ENCODE measurements at regions not wholly inside any gene's neighbourhood (a gene's known extent, or its start where the extent isn't known, plus 50 kb on each side); places are given as distances from the start of the nearest gene placed in this dataset.

DNA sequence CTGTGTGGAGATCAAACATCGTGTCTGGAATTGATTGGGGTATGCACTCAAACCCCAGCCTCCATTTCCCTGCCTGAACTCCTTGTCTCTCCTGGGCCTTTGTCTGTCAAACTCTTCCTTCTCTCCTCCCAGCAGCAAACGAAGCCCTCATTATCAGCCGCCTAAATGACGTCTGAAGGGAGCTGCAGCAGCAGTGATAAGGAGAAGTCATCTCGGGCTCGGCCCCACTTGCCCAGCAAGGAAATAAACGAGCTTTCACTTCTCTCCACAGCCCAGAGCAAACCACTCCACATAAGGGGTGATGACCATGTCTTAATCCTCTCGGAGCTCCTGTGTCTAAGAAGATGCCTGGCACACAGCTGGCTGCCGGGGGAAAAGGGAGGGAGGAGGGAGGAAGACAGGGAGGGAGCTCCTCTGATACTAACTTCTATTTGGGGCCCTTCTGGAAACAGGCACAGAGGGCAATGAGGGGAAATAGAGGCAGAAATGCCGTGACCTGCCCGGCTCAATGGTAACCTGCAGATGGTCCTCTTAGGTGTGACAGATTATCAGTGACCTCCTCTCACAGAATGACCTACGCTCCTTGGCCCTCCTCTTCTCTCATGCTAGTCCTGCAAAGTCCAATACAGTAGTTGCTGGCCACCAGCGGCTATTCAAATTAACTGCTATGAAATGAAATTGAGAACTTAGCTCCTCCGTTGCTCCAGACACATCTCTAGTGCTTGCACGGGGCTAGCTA is 100.4 kb downstream of the PXDC1 start:
- no peaks in the 10 kb centered on the region for H3K27me3 ChIP-seq (ENCODE audit: control insufficient read depth, insufficient read depth, low read length)
- H3K4me3 ChIP-seq (ENCODE audit: insufficient read depth, low read depth, low read length) = no peak overlapping the region
- no peaks in the 10 kb centered on the region for H3K36me3 ChIP-seq (replicated peaks; ENCODE audit: control insufficient read depth, insufficient read depth, low read length)
- DNase-seq = no peak

GRCh38 chr6:3650076-3650958 is 101.2 kb downstream of the PXDC1 start:
- DNase-seq = no peak

DNA sequence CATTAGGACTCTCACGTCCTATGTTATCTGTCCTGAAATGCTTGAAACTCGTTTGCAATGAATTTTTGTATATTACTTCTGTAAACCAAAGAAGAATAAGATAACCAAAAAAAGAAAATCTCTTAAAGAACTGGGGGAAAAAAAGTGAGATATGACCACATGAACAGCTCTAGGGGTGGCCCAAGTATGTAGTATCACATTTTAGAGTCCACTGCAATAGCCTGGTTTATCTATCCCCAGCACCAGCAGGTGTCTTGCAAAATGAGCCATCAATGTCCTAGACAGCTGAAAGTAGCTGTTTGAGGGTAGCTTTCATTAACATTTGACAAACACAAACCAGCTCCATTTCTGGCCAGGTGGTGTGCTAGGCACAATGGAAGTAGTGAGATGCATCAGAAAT is 102.8 kb downstream of the PXDC1 start:
- H3K27me3 ChIP-seq (ENCODE audit: control insufficient read depth, insufficient read depth, low read length) = no peaks in the 10 kb centered on the region
- no peaks in the 10 kb centered on the region for H3K36me3 ChIP-seq (replicated peaks; ENCODE audit: control insufficient read depth, insufficient read depth, low read length)
- no peak overlapping the region for H3K4me3 ChIP-seq (ENCODE audit: insufficient read depth, low read depth, low read length)
- no peak for DNase-seq

More at GRCh38 chr6:3650076-3650958, 101.2 kb downstream of the PXDC1 start:
- no peaks in the 10 kb centered on the region for H3K36me3 ChIP-seq (replicated peaks; ENCODE audit: control insufficient read depth, insufficient read depth, low read length)
- H3K4me3 ChIP-seq (ENCODE audit: insufficient read depth, low read depth, low read length) = no peak overlapping the region
- H3K27me3 ChIP-seq (ENCODE audit: control insufficient read depth, insufficient read depth, low read length) = no peaks in the 10 kb centered on the region

DNA sequence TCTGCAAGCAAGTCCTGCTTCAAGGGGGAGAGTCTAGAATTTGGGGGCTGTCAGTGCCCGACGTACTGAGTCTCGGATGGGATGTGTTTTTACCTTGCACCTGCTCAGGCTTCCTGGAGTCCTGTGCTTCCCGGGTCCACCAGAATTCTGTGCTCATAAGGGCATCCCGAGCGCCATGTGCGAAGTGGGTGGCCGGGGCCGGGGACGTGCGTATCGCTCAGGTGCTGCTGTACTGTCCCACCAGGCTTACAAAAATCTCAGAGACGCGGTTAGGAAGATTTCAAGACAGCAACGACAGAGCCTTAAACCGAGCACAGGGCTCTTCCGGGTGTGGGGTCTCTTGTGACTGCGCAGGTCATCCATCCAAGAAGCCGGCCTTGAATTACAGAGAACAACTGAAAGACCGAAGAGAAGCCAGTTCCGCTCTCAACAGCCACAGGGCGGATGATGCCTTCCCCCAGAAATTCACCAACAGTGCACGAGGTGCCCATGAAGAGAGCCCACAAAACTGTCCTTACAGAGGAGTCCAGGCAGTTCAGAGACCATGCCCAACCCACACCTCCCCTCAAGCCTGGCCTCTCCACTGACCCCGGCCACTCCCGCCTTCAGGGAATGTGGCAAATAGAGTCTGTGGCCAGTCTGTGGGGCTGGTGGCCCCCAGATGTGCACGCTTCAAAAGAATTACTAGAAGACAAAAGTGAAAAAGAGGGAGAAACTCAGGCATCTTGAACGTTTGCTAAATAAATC is 104.7 kb downstream of the PXDC1 start:
- DNase-seq = no peak
- H3K4me3 ChIP-seq (ENCODE audit: insufficient read depth, low read depth, low read length) = no peak overlapping the region
- no peaks in the 10 kb centered on the region for H3K27me3 ChIP-seq (ENCODE audit: control insufficient read depth, insufficient read depth, low read length)
- H3K36me3 ChIP-seq (replicated peaks; ENCODE audit: control insufficient read depth, insufficient read depth, low read length) = no peaks in the 10 kb centered on the region

GRCh38 chr6:3644739-3645012 is 106.8 kb downstream of the PXDC1 start:
- no peak for DNase-seq
- Histone ChIP-seq H3K4me3 (ENCODE audit: insufficient read depth, low read depth, low read length) (no peak overlapping the region), H3K27me3 (ENCODE audit: control insufficient read depth, insufficient read depth, low read length) (no peaks in the 10 kb centered on the region), H3K36me3 (replicated peaks; ENCODE audit: control insufficient read depth, insufficient read depth, low read length) (no peaks in the 10 kb centered on the region)

DNA sequence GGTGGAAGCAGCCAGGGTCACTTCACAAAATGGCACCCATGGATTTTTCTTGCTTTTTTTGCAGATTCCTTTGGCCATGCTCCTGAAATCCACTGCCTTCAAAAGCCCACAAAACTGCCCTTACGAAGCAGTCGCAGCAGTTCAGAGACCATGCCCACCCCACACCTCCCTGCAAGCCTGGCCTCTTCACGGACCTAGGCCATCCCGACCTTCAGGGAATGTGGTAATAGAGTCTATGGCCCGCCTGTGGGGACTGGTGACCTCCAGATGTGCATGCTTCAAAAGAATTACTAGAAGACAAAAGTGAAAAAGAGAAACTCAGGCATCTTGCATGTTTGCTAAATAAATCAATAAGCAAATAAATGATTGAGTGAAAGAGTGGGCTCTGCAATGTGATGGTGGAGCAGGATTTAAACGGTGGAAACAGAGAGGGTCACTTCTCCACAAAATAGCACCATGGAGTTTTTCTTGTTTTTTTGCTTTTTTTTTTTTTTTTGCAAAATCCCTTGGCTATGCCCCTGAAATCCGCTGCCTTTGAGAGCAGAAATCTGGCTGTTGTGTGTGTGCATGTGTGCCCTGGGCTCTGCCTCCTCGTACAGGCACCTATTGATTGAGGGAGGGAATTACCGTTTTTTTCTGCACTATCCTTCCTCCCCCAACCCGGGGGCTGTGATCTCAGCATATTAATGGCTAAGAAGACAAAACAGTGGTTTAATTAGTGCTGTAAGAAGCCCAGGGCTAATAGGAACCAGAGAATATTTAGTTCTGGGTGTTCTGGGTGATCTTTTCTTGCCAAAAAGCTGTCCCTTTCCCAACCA is 107.4 kb downstream of the PXDC1 start:
- no peaks in the 10 kb centered on the region for H3K27me3 ChIP-seq (ENCODE audit: control insufficient read depth, insufficient read depth, low read length)
- no peaks in the 10 kb centered on the region for H3K36me3 ChIP-seq (replicated peaks; ENCODE audit: control insufficient read depth, insufficient read depth, low read length)
- no peak for DNase-seq
- H3K4me3 ChIP-seq (ENCODE audit: insufficient read depth, low read depth, low read length) = no peak overlapping the region

GRCh38 chr6:3640868-3641267 is 110.6 kb downstream of the PXDC1 start:
- no peak for DNase-seq
- Histone ChIP-seq H3K4me3 (ENCODE audit: insufficient read depth, low read depth, low read length) (no peak overlapping the region), H3K27me3 (ENCODE audit: control insufficient read depth, insufficient read depth, low read length) (no peaks in the 10 kb centered on the region), H3K36me3 (replicated peaks; ENCODE audit: control insufficient read depth, insufficient read depth, low read length) (no peaks in the 10 kb centered on the region)

GRCh38 chr6:3638662-3639061 is 112.9 kb downstream of the PXDC1 start:
- DNase-seq = no peak
- H3K27me3 ChIP-seq (ENCODE audit: control insufficient read depth, insufficient read depth, low read length) = no peaks in the 10 kb centered on the region
- H3K4me3 ChIP-seq (ENCODE audit: insufficient read depth, low read depth, low read length) = no peak overlapping the region
- no peaks in the 10 kb centered on the region for H3K36me3 ChIP-seq (replicated peaks; ENCODE audit: control insufficient read depth, insufficient read depth, low read length)

DNA sequence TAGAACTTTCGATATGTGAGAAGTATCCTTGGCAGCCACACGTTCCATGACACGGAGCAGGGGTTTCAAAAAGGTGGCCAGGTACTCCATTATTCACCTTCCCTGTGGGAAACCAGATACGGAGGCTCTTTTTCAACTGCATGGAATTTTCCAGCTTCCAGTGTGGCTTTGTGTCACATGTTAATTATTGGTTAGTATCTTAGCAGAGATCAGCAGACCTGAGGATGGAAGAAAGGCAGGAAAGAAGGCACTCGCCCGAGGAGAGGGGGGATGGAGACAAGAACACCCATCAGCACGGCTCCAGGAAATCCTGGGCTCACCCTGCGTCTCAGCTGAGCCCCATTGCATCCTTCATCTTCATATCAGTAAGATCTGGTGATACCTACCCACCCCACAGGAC is 115.5 kb downstream of the PXDC1 start:
- Histone ChIP-seq H3K4me3 (ENCODE audit: insufficient read depth, low read depth, low read length) (no peak overlapping the region), H3K36me3 (replicated peaks; ENCODE audit: control insufficient read depth, insufficient read depth, low read length) (no peaks in the 10 kb centered on the region), H3K27me3 (ENCODE audit: control insufficient read depth, insufficient read depth, low read length) (no peaks in the 10 kb centered on the region)
- DNase-seq = no peak

- no peaks in the 10 kb centered on the region for H3K36me3 ChIP-seq (replicated peaks; ENCODE audit: control insufficient read depth, insufficient read depth, low read length)
- no peaks in the 10 kb centered on the region for H3K27me3 ChIP-seq (ENCODE audit: control insufficient read depth, insufficient read depth, low read length)
- DNase-seq = no peak
Measured at GRCh38 chr6:3635482-3635881, 116.0 kb downstream of the PXDC1 start.

GRCh38 chr6:3634280-3634816 is 117.2 kb downstream of the PXDC1 start:
- H3K36me3 ChIP-seq (replicated peaks; ENCODE audit: control insufficient read depth, insufficient read depth, low read length) = no peaks in the 10 kb centered on the region
- no peak overlapping the region for H3K4me3 ChIP-seq (ENCODE audit: insufficient read depth, low read depth, low read length)
- DNase-seq = no peak
- no peaks in the 10 kb centered on the region for H3K27me3 ChIP-seq (ENCODE audit: control insufficient read depth, insufficient read depth, low read length)

More at GRCh38 chr6:3635482-3635881, 116.0 kb downstream of the PXDC1 start:
- no peak overlapping the region for H3K4me3 ChIP-seq (ENCODE audit: insufficient read depth, low read depth, low read length)

DNA sequence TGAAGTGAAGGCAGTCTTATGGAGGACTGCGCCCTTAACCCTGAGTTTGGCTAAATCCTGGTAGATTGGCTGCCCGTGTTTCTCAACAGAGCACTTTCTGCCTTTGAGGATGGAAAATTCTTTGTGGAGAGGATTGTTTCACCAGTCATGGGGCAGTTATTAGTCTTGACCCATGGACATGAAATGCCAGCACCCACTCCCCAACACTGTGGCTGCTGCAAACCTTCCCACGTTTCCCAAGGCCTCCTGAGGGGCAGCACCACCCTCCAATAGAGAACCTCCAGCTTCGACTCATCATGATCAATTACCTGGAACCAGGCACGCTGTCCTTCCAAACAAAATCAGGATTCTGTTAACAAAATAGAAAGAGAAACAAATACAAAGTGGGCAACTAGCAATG is 117.8 kb downstream of the PXDC1 start:
- Histone ChIP-seq H3K27me3 (ENCODE audit: control insufficient read depth, insufficient read depth, low read length) (no peaks in the 10 kb centered on the region), H3K36me3 (replicated peaks; ENCODE audit: control insufficient read depth, insufficient read depth, low read length) (no peaks in the 10 kb centered on the region), H3K4me3 (ENCODE audit: insufficient read depth, low read depth, low read length) (no peak overlapping the region)
- no peak for DNase-seq

DNA sequence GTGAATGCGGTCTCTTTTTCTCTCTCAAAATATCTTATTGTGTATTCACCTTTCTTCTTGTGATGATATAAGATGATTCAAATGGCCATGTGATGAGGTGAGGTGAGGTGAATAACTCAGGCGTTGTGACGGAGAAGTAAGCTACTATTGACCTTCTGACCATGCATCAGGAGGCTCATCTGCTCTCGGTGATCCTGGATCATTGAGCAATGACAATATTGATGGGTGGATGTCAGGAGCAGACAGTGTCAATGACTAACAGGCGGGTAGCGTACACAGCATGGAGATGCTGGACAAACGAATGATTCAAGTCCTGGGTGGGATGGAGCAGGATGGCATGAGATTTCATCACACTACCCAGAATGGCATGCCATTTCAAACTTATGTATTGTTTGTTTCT is 119.6 kb downstream of the PXDC1 start:
- no peaks in the 10 kb centered on the region for H3K36me3 ChIP-seq (replicated peaks; ENCODE audit: control insufficient read depth, insufficient read depth, low read length)
- H3K4me3 ChIP-seq (ENCODE audit: insufficient read depth, low read depth, low read length) = no peak overlapping the region
- no peak for DNase-seq
- no peaks in the 10 kb centered on the region for H3K27me3 ChIP-seq (ENCODE audit: control insufficient read depth, insufficient read depth, low read length)

DNA sequence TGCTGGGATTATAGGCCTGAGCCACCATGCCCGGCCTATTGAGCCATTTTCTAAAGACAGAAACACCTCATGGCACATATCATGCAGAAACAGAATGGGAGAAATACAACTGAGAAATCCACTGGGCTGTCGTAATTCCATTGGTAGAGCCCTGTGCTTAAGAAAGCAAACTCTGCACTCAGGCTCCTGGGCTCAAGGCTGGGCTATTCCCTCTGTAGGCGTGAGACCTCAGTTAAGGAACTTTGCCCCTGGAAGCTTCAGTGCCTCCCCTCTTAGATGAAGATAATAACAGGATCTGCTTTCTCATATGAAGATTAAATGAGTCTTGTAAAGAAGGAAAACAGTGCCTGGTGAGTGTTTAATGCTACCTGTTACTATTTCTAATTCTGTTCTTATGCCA is 120.3 kb downstream of the PXDC1 start:
- H3K36me3 ChIP-seq (replicated peaks; ENCODE audit: control insufficient read depth, insufficient read depth, low read length) = no peaks in the 10 kb centered on the region
- no peak overlapping the region for H3K4me3 ChIP-seq (ENCODE audit: insufficient read depth, low read depth, low read length)
- DNase-seq = no peak

More for the DNA sequence above, 120.3 kb downstream of the PXDC1 start:
- H3K27me3 ChIP-seq (ENCODE audit: control insufficient read depth, insufficient read depth, low read length) = no peaks in the 10 kb centered on the region

All from H7 (cell line).